PC-3 (cell line): ENCODE measurements at regions not wholly inside any gene's neighbourhood (a gene's known extent, or its start where the extent isn't known, plus 50 kb on each side); places are given as distances from the start of the nearest gene placed in this dataset.

Experiments
- EZH2 ChIP-seq: fragments of 300-600 bp; sonication (generic); IDR thresholded peaks from one replicate; pipeline ENCODE4 v1.6.1; 2017; ENCODE audit warnings: antibody characterized with exemption, mild to moderate bottlenecking, low read length; ENCODE audit not compliant: unreplicated experiment
- EZH2phosphoT487 ChIP-seq: fragments of 300-600 bp; sonication (generic); IDR thresholded peaks from 2 replicates; pipeline ENCODE4 v1.6.1; 2018; ENCODE audit warnings: mild to moderate bottlenecking, antibody characterized with exemption, low read length, borderline replicate concordance
- TF ChIP-seq, protein P1 (sequence below): fragments of 300-600 bp; sonication (generic); conservative IDR thresholded peaks from 2 replicates; pipeline ENCODE4 v1.5.1; 2017; ENCODE audit warnings: antibody characterized with exemption, low read depth, mild to moderate bottlenecking, low read length

DNA sequence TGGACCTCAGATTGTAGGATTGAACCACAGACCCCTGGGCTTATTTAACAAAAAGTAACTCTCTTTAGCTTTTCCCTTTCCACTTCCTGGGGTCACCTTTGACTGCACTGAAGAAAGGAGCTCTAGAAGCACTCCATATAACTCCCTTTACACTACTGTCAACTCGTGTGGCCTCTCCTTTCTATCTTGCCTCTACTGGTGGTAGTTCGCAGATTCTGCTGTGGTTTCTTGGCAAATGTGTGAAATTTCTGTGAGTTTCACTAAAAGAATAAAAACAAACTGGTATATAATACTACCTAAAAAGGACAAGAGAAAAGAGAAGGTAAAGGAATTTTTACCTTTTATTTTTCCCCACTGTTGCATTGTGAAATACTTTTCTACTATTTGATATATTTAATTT is 1298.1 kb downstream of the PCDH9 start:
- TF ChIP-seq, protein P1, sequence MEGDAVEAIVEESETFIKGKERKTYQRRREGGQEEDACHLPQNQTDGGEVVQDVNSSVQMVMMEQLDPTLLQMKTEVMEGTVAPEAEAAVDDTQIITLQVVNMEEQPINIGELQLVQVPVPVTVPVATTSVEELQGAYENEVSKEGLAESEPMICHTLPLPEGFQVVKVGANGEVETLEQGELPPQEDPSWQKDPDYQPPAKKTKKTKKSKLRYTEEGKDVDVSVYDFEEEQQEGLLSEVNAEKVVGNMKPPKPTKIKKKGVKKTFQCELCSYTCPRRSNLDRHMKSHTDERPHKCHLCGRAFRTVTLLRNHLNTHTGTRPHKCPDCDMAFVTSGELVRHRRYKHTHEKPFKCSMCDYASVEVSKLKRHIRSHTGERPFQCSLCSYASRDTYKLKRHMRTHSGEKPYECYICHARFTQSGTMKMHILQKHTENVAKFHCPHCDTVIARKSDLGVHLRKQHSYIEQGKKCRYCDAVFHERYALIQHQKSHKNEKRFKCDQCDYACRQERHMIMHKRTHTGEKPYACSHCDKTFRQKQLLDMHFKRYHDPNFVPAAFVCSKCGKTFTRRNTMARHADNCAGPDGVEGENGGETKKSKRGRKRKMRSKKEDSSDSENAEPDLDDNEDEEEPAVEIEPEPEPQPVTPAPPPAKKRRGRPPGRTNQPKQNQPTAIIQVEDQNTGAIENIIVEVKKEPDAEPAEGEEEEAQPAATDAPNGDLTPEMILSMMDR = no peak
- TF ChIP-seq EZH2phosphoT487 (no peak), EZH2 (no peak)
